BLaER1 (cell line): ENCODE measurements at regions not wholly inside any gene's neighbourhood (a gene's known extent, or its start where the extent isn't known, plus 50 kb on each side); places are given as distances from the start of the nearest gene placed in this dataset.
"Not testable (repeated sequence)": the region's sequence is repeated elsewhere in the genome, so short reads cannot be mapped to it uniquely, and the experiment has no call there.

Experiments used
- H3K27ac ChIP-seq: shearing (Covaris generic); formaldehyde crosslinking; 2 replicates; pipeline ENCODE4 v1.8.1; 2022
- H3K27me3 ChIP-seq: shearing (Covaris generic); formaldehyde crosslinking; 2 replicates; pipeline ENCODE4 v1.8.1; 2022
- H3K36me3 ChIP-seq: shearing (Covaris generic); formaldehyde crosslinking; 2 replicates; pipeline ENCODE4 v1.8.1; 2022
- H3K4me1 ChIP-seq: shearing (Covaris generic); formaldehyde crosslinking; 2 replicates; pipeline ENCODE4 v1.8.1; 2022
- H3K4me2 ChIP-seq: shearing (Covaris generic); formaldehyde crosslinking; 2 replicates; pipeline ENCODE4 v1.8.1; 2022
- H3K4me3 ChIP-seq: shearing (Covaris generic); formaldehyde crosslinking; 2 replicates; pipeline ENCODE4 v1.8.1; 2022
- H3K9ac ChIP-seq: shearing (Covaris generic); formaldehyde crosslinking; 2 replicates; pipeline ENCODE4 v1.8.1; 2022
- H3K9me3 ChIP-seq: shearing (Covaris generic); formaldehyde crosslinking; 2 replicates; pipeline ENCODE4 v1.8.1; 2022
- H4K20me1 ChIP-seq: shearing (Covaris generic); formaldehyde crosslinking; 2 replicates; pipeline ENCODE4 v1.8.1; 2022
- Cebpa-rat ChIP-seq: shearing (Covaris generic); IDR thresholded peaks from 2 replicates; pipeline ENCODE4 v1.8.1; 2022

DNA sequence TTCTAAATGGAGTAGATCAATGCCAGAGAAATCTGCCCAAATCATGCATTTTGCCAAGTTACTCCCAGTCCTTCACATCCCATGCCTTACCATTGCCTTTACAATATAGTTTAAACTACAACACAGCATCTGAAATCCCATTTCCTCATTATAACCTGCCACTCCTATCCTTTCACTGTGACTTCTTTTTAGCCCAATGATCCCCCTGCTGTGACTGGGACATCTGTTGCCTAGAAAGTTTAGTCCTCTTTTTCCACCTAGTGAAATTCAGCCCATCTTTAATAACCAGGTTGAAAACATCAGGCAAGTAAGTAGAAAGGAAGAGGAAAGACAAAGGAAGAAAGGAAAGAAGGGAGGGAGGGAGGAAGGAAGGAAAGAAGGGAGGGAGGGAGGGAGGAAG, 627.9 kb upstream of the ZNF385D start:
- Histone ChIP-seq H3K27ac (no peak overlapping the region), H3K27me3 (no peaks in the 10 kb centered on the region; the same call in 1 of the 2 replicates), H4K20me1 (no peaks in the 10 kb centered on the region), H3K9me3 (no peaks in the 10 kb centered on the region), H3K4me1 (no peaks in the 10 kb centered on the region), H3K36me3 (no peaks in the 10 kb centered on the region), H3K4me2 (no peak overlapping the region), H3K9ac (no peak overlapping the region), H3K4me3 (no peak overlapping the region)
- TF ChIP-seq Cebpa-rat: no peak

DNA sequence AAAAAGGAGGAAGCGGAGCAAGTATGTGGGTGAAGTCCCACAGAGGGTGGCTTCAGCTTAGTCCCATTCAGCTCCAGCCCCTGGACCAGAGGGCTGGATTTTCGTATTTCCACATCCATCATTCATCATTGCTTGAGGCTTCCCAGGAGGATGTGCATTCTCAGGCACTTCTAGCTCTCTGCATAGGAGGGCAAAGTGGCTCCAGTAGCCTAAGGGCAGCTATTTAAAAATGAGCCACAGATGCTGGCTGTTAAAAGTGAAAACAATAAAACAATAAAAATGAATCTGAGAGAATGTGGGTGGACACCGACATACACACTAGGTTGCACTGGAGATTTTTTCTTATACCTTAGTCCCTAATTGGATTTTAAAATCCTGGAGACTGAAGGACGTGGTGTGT, 629.2 kb upstream of the ZNF385D start:
- H3K36me3 ChIP-seq: no peaks in the 10 kb centered on the region
- no peak overlapping the region for H3K27ac ChIP-seq
- no peak for TF ChIP-seq Cebpa-rat
- no peak overlapping the region for H3K4me3 ChIP-seq
- no peaks in the 10 kb centered on the region for H3K9me3 ChIP-seq
- H3K9ac ChIP-seq: no peak overlapping the region
- no peaks in the 10 kb centered on the region for H4K20me1 ChIP-seq
- H3K4me2 ChIP-seq: no peak overlapping the region
- no peaks in the 10 kb centered on the region for H3K4me1 ChIP-seq
- no peaks in the 10 kb centered on the region for H3K27me3 ChIP-seq

DNA sequence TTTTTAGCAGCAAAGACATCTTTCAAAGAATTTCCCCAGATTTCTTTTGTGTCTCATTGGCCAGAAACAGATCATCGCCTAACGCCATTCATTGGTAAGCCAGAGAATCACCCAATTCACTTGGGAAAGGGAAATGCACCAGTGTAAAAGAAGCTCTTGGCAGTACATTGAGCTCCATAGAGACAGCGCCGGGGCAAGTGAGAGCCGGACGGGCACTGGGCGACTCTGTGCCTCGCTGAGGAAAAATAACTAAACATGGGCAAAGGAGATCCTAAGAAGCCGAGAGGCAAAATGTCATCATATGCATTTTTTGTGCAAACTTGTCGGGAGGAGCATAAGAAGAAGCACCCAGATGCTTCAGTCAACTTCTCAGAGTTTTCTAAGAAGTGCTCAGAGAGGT, 630.6 kb upstream of the ZNF385D start:
- H3K27ac ChIP-seq, H3K9me3 ChIP-seq, H3K4me1 ChIP-seq, H3K4me2 ChIP-seq, H4K20me1 ChIP-seq, H3K27me3 ChIP-seq, H3K36me3 ChIP-seq: not testable (repeated sequence)
- H3K4me3 ChIP-seq: peak overlapping the region; percentile 56; the same call in 1 of the 2 replicates
- H3K9ac ChIP-seq: peak overlapping the region; percentile 63; the same call in 1 of the 2 replicates

DNA sequence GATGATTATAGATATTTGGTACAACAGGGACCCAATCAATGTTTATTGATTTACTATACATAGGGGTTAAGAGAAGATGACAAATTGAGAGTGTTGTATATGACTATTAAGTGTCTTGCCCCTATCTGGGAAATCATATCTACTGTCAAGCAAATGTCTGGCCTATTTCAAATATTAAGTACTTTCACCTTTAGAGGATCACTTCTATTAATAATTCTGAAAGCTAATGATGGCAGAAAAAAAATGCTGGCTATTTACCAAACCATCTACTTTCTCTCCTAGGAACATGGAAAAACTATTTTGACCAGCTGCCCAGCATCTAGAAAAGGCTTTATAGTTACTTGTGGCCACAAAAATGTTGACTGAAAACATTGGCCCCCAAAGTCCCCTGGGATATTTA, 632.3 kb upstream of the ZNF385D start:
- Histone ChIP-seq H3K27me3 (no peaks in the 10 kb centered on the region), H3K9me3 (no peaks in the 10 kb centered on the region), H3K4me3 (no peak overlapping the region), H3K27ac (no peak overlapping the region), H3K4me2 (no peak overlapping the region), H3K9ac (no peak overlapping the region), H4K20me1 (no peaks in the 10 kb centered on the region), H3K4me1 (no peaks in the 10 kb centered on the region), H3K36me3 (no peaks in the 10 kb centered on the region)
- TF ChIP-seq Cebpa-rat: no peak

DNA sequence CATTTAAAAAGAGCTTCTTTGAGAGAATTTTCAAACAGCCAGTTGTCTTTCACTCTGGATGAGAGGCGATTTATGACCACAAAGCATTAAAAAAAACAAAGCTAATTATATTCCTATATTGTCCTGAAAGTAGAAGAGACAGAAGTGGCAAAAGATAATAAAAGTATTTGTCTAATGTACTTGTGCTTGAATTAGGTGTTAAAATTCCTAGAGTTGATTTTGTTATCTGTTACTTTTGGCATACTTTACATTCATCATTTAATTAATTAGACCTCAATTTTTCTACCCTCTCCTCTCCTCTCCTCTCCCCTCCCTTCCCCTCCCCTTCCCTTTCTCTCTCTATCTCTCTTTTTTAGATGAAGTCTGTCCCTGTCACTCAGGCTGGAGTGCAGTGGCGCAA, 635.1 kb upstream of the ZNF385D start:
- Histone ChIP-seq H3K4me1 (no peaks in the 10 kb centered on the region), H4K20me1 (no peaks in the 10 kb centered on the region)
- no peak for TF ChIP-seq Cebpa-rat

DNA sequence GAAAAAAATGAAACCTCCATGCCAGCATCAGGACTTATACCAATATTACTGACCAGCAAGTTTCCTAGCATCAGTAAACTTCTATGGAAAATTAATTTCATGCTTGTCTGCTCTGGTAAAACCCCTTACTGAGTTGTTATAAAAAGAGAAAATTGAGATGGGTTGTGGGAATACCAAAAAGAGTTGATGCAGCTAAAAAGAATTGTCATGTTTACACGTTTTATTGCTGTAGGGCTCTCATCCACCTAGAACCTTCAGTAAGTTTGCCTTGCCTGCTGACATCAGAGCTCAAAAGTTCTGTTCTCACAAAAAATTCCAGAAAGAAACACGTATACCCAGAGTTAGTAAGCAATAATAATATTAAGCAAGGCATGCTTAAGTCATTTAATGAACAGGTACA, 641.3 kb upstream of the ZNF385D start:
- H3K27ac ChIP-seq: no peak overlapping the region
- H3K9ac ChIP-seq: no peak overlapping the region
- no peak overlapping the region for H3K4me2 ChIP-seq
- no peaks in the 10 kb centered on the region for H3K36me3 ChIP-seq
- no peak for TF ChIP-seq Cebpa-rat
- no peaks in the 10 kb centered on the region for H3K4me1 ChIP-seq
- H3K4me3 ChIP-seq: no peak overlapping the region
- no peaks in the 10 kb centered on the region for H4K20me1 ChIP-seq
- no peaks in the 10 kb centered on the region for H3K27me3 ChIP-seq
- no peaks in the 10 kb centered on the region for H3K9me3 ChIP-seq

More for the DNA sequence above, 635.1 kb upstream of the ZNF385D start:
- no peaks in the 10 kb centered on the region for H3K36me3 ChIP-seq
- no peak overlapping the region for H3K27ac ChIP-seq
- no peak overlapping the region for H3K4me3 ChIP-seq
- no peak overlapping the region for H3K4me2 ChIP-seq
- no peaks in the 10 kb centered on the region for H3K9me3 ChIP-seq
- H3K27me3 ChIP-seq: no peaks in the 10 kb centered on the region
- H3K9ac ChIP-seq: no peak overlapping the region

DNA sequence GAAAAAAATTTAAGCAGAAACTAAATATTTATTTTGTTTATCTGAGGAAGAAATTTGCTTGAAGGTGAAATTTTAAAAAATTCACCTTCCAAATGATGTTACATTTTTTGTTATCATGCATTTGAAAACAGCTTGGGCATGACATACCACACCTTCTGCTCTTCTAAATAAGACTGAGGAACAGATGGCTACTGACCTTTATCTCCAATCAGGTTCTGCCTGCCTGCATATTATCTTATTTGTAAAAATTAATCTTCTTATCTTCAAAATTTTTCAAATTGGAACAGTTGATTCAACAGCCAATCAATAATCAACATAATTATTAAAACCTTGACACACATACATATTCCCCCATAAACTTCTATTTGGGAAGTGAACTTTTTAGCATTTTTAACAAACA, 641.8 kb upstream of the ZNF385D start:
- Histone ChIP-seq H3K36me3 (no peaks in the 10 kb centered on the region), H3K4me2 (no peak overlapping the region), H3K27ac (no peak overlapping the region), H3K9ac (no peak overlapping the region), H3K9me3 (no peaks in the 10 kb centered on the region), H4K20me1 (no peaks in the 10 kb centered on the region), H3K4me3 (no peak overlapping the region), H3K4me1 (no peaks in the 10 kb centered on the region), H3K27me3 (no peaks in the 10 kb centered on the region)
- no peak for TF ChIP-seq Cebpa-rat

DNA sequence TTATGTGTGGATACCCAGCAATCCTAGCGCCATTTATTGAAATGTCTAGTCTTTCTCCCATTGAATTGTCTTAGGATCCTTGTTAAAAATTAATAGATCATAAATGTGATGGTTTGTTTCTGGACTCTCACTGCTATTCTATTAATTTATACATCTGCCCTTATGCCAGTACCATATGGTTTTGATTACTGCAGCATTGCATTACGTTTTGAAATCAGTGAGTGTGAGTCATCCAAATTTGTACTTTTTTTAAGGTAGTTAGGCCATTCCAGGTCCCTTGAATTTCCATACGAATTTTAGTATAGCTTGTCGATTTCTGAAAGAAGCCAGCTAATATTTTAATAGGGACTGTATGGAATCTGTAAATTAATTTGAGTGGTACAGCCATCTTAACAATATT, 648.6 kb upstream of the ZNF385D start:
- Histone ChIP-seq H3K9ac (no peak overlapping the region), H3K4me2 (no peak overlapping the region), H3K36me3 (no peaks in the 10 kb centered on the region), H3K9me3 (no peaks in the 10 kb centered on the region), H3K27ac (no peak overlapping the region), H3K4me1 (no peaks in the 10 kb centered on the region), H3K4me3 (no peak overlapping the region), H4K20me1 (no peaks in the 10 kb centered on the region), H3K27me3 (no peaks in the 10 kb centered on the region)
- TF ChIP-seq Cebpa-rat: no peak

DNA sequence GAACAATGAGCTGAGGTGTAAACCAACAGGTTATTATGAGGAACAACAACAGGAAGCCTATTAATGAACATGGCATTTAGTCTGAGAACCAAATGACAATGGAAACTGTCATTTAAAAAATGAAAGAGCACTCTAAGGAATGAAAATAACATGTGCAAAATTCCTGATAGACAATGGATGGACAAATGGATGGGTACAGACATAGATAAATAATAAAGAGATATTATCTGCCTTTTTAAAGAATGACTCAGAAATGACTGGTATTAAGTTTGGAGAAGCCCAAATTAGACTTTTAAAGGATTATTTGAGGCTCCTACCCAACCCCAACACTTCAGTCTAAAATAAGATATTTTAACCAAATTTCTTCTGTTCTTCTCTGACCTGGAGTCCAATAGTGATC, 650.5 kb upstream of the ZNF385D start:
- Histone ChIP-seq H3K4me2 (no peak overlapping the region), H3K4me1 (no peaks in the 10 kb centered on the region), H3K27ac (no peak overlapping the region), H4K20me1 (no peaks in the 10 kb centered on the region), H3K4me3 (no peak overlapping the region), H3K36me3 (no peaks in the 10 kb centered on the region), H3K27me3 (no peaks in the 10 kb centered on the region), H3K9ac (no peak overlapping the region), H3K9me3 (no peaks in the 10 kb centered on the region)
- no peak for TF ChIP-seq Cebpa-rat

DNA sequence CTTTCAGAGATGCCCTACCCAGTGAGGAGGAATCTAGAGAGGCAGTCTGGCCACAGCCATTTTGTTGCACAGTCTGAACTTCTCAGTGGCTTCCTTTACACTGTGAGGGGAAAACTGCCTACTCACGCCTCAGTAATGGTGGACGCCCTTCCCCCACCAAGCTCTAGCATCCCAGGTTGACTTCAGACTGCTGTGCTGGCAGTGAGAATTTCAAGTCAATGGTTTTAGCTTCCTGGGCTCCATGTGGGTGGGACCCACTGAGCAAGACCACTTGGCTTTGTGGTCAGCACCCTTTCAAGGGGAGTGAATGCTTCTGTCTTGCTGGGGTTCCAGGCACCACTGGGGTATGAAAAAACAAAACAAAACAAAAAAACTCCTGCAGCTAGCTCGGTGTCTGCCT, 663.2 kb upstream of the ZNF385D start:
- no peak for TF ChIP-seq Cebpa-rat
- Histone ChIP-seq H3K4me3 (no peak overlapping the region), H3K9ac (no peak overlapping the region)

DNA sequence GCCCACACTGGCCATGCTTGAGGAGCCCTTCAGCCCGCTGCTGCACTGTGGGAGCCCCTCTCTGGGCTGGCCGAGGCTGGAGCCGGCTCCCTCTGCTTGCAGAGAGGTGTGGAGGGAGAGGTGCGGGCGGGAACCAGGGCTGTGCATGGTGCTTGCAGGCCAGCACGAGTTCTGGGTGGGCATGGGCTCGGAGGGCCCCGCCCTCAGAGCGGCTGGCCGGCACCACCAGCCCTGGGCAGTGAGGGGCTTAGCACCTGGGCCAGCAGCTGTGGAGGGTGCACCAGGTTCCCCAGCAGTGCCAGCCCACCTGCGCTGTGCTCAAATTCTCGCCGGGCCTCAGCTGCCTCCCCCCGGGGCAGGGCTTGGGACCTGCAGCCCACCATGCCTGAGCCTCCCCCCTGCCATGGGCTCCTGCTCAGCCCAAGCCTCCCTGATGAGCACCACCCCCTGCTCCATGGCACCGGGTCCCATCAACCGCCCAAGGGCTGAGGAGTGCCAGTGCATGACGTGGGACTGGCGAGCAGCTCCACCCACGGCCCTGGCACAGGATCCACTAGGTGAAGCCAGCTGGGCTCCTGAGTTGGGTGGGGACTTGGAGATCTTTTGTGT, 665.9 kb upstream of the ZNF385D start:
- H3K36me3 ChIP-seq, H3K9ac ChIP-seq, H3K9me3 ChIP-seq, H3K4me3 ChIP-seq, H3K4me1 ChIP-seq, H3K27ac ChIP-seq, H3K4me2 ChIP-seq, H4K20me1 ChIP-seq, H3K27me3 ChIP-seq: not testable (repeated sequence)

More for the DNA sequence above, 663.2 kb upstream of the ZNF385D start:
- Histone ChIP-seq H3K4me2 (no peak overlapping the region), H3K9me3 (peaks cover 3% of the 10 kb centered on the region), H4K20me1 (no peaks in the 10 kb centered on the region), H3K27ac (no peak overlapping the region), H3K4me1 (no peaks in the 10 kb centered on the region), H3K36me3 (no peaks in the 10 kb centered on the region), H3K27me3 (no peaks in the 10 kb centered on the region)
